BJ (cell line): ENCODE measurements at regions not wholly inside any gene's neighbourhood (a gene's known extent, or its start where the extent isn't known, plus 50 kb on each side); places are given as distances from the start of the nearest gene placed in this dataset.

Experiments used
- CTCF ChIA-PET: fragments of 350-600 bp; formaldehyde crosslinking; extraction: SDS; loops from one replicate; lab custom pipeline; 2021; ENCODE audit warnings: antibody characterized with exemption, inconsistent platforms; lab: Yijun Ruan, JAX
- POLR2A ChIA-PET: fragments of 300-600 bp; sonication (Branson Sonifier 250); formaldehyde crosslinking; extraction: SDS; loops from one replicate; lab custom pipeline; 2021; ENCODE audit warnings: antibody characterized with exemption; lab: Charles Lee
- DNase-seq: peaks from one replicate; pipeline ENCODE4 v3.0.0-alpha.2; 2011; ENCODE audit warnings: low read depth
- H3K27me3 ChIP-seq: 2 replicates; pipeline ENCODE4 v1.6.0; 2011; ENCODE audit warnings: low read length; ENCODE audit not compliant: control insufficient read depth, insufficient read depth
- H3K36me3 ChIP-seq: 2 replicates; pipeline ENCODE4 v1.5.1; 2011; ENCODE audit warnings: low read length; ENCODE audit not compliant: control insufficient read depth, insufficient read depth
- H3K4me3 ChIP-seq: 2 replicates; pipeline ENCODE4 v1.5.1; 2011; ENCODE audit warnings: low read depth, mild to moderate bottlenecking, control low read depth, low read length
- CTCF ChIP-seq: IDR thresholded peaks from 2 replicates; pipeline ENCODE4 v1.5.1; 2011; ENCODE audit warnings: low read depth, mild to moderate bottlenecking, control low read depth, inconsistent platforms, low read length, moderate library complexity; ENCODE audit not compliant: insufficient read depth

- CTCF ChIA-PET = no interaction called here
- Histone ChIP-seq H3K27me3 (no peaks in the 10 kb centered on the region), H3K4me3 (no peak overlapping the region), H3K36me3 (no peaks in the 10 kb centered on the region)
- POLR2A ChIA-PET = no interaction called here
- TF ChIP-seq CTCF = no peak
- no peak for DNase-seq
These were observed 523.9 kb downstream of the FOXG1 start for GRCh38 chr14:29290441-29290840.

GRCh38 chr14:29299372-29299771, 532.8 kb downstream of the FOXG1 start:
- ChIA-PET CTCF (no interaction called here), POLR2A (no interaction called here)
- no peak for DNase-seq
- no peak for TF ChIP-seq CTCF
- H3K4me3 ChIP-seq = no peak overlapping the region
- H3K27me3 ChIP-seq = no peaks in the 10 kb centered on the region
- H3K36me3 ChIP-seq = no peaks in the 10 kb centered on the region

- TF ChIP-seq CTCF = no peak
- DNase-seq = no peak
- Histone ChIP-seq H3K27me3 (no peaks in the 10 kb centered on the region), H3K36me3 (no peaks in the 10 kb centered on the region), H3K4me3 (no peak overlapping the region)
- ChIA-PET CTCF (interaction anchor here (1.1 to 1.3 kb wide), 2 partner anchors 9 to 51 kb away, joined by 3 to 5 read pairs; no protein-coding TSS in a partner anchor), POLR2A (no interaction called here)
These were observed 535.0 kb downstream of the FOXG1 start for GRCh38 chr14:29301571-29301970.

- no peaks in the 10 kb centered on the region for H3K36me3 ChIP-seq
- no peaks in the 10 kb centered on the region for H3K27me3 ChIP-seq
- no peak for TF ChIP-seq CTCF
- no peak overlapping the region for H3K4me3 ChIP-seq
- no peak for DNase-seq
- ChIA-PET CTCF (interaction anchor here (1.6 kb wide), 1 partner anchor 8 kb away, joined by 5 read pairs; no protein-coding TSS in a partner anchor), POLR2A (no interaction called here)
These were observed 543.6 kb downstream of the FOXG1 start for GRCh38 chr14:29310210-29310609.

- CTCF ChIA-PET = interaction anchor here (1.6 kb wide), 1 partner anchor 9 kb away, joined by 5 read pairs; no protein-coding TSS in a partner anchor
- POLR2A ChIA-PET = no interaction called here
- no peaks in the 10 kb centered on the region for H3K27me3 ChIP-seq
- TF ChIP-seq CTCF = no peak
- no peak overlapping the region for H3K4me3 ChIP-seq
- H3K36me3 ChIP-seq = no peaks in the 10 kb centered on the region
- DNase-seq = peak; percentile 31
These were observed 544.2 kb downstream of the FOXG1 start for GRCh38 chr14:29310757-29311156.
